ENCODE measurements at regions not wholly inside any gene's neighbourhood (a gene's known extent, or its start where the extent isn't known, plus 50 kb on each side); places are given as distances from the start of the nearest gene placed in this dataset.
"Not testable (repeated sequence)": the region's sequence is repeated elsewhere in the genome, so short reads cannot be mapped to it uniquely, and the experiment has no call there.

DNA sequence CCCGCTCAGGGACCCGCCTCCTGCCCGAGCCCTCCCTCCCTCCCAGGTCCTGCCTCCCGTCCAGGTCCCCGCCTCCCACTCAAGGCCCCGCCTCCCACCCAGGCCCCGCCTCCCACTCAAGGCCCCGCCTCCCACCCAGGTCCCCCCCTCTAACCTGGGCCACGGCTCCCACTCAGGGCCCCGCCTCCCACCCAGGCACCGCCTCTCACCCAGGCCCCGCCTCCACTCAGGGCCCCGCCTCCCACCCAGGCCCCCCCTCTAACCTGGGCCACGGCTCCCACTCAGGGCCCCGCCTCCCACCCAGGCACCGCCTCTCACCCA, 103.5 kb downstream of the FAM53A start:
- TF ChIP-seq CTCF (IDR thresholded peaks at IDR 0.05; ENCODE audit: extremely low read depth in 1 of 2, insufficient read depth in 1 of 2, low read depth in 1 of 2, low read length in 2 of 2); EZH2 (IDR thresholded peaks at IDR 0.05; ENCODE audit: borderline replicate concordance, low read depth, low read length, severe bottlenecking); POLR2A (IDR thresholded peaks at IDR 0.05; ENCODE audit: low read depth, low read length); POLR2AphosphoS5 (IDR thresholded peaks at IDR 0.05; ENCODE audit: insufficient read depth, low read depth, low read length); GATA2 (IDR thresholded peaks at IDR 0.05; ENCODE audit: insufficient read depth, insufficient read length, low read depth, low read length): not testable (repeated sequence)

All from endothelial cell of umbilical vein (primary cell).